ENCODE measurements at regions not wholly inside any gene's neighbourhood (a gene's known extent, or its start where the extent isn't known, plus 50 kb on each side); places are given as distances from the start of the nearest gene placed in this dataset.

- no peak for DNase-seq (ENCODE audit: low read depth in 1 of 2, low spot score in 2 of 2)
- Histone ChIP-seq H3K4me3 (ENCODE audit: extremely low read depth in 1 of 4, insufficient read depth in 2 of 4, low read depth in 3 of 4, low read length in 4 of 4) (no peak overlapping the region), H3K9ac (replicated peaks in 1 of 4; ENCODE audit: extremely low read depth in 1 of 4, low read depth in 3 of 4, low read length in 3 of 4) (no peak overlapping the region), H3K9me3 (ENCODE audit: insufficient read depth in 2 of 2, low read depth in 1 of 2, low read length in 1 of 2) (no peaks in the 10 kb centered on the region), H3K4me1 (replicated peaks in 1 of 4; ENCODE audit: control insufficient read depth in 3 of 4, insufficient read depth in 4 of 4, low read length in 3 of 4) (no peaks in the 10 kb centered on the region), H3K56ac (replicated peaks; ENCODE audit: insufficient read length, low read depth, low read length) (no peak overlapping the region), H3K27ac (ENCODE audit: low read depth, low read length) (no peak overlapping the region), H3K18ac (ENCODE audit: extremely low read depth, low read length) (no peak overlapping the region), H4K8ac (ENCODE audit: extremely low read depth, insufficient read depth, low read length) (no peak overlapping the region), H3K79me2 (ENCODE audit: control insufficient read depth in 1 of 2, insufficient read depth in 2 of 2, low read length in 2 of 2) (no peaks in the 10 kb centered on the region), H3K27me3 (replicated peaks in 1 of 4; ENCODE audit: control insufficient read depth in 3 of 4, extremely low read depth in 1 of 4, insufficient read depth in 3 of 4, low read length in 3 of 4) (no peaks in the 10 kb centered on the region; a peak in 1 of 7 replicates), H2BK15ac (ENCODE audit: low read length) (no peak overlapping the region), H3K4ac (replicated peaks; ENCODE audit: insufficient read length, low read depth, low read length) (no peak overlapping the region), H4K20me1 (replicated peaks in 1 of 2; ENCODE audit: control insufficient read depth in 1 of 2, insufficient read depth in 2 of 2, low read length in 2 of 2) (no peaks in the 10 kb centered on the region), H3K36me3 (ENCODE audit: control insufficient read depth in 2 of 4, insufficient read depth in 4 of 4, low read length in 3 of 4) (no peaks in the 10 kb centered on the region), H2BK20ac (ENCODE audit: low read length) (no peak overlapping the region), H4K91ac (replicated peaks; ENCODE audit: insufficient read length, low read length) (no peak overlapping the region), H3K23ac (ENCODE audit: insufficient read length) (no peak overlapping the region), H2BK120ac (replicated peaks; ENCODE audit: low read depth, low read length) (no peak overlapping the region), H3K23me2 (ENCODE audit: low read depth, low read length) (no peaks in the 10 kb centered on the region), H2AFZ (ENCODE audit: low read length) (no peak overlapping the region), H2BK12ac (ENCODE audit: low read depth, low read length) (no peak overlapping the region), H4K5ac (ENCODE audit: insufficient read length, low read depth, low read length) (no peak overlapping the region), H3K4me2 (ENCODE audit: insufficient read depth in 1 of 2, low read depth in 2 of 2, low read length in 2 of 2) (no peak overlapping the region), H3K14ac (ENCODE audit: insufficient read length) (no peak overlapping the region), H2BK5ac (ENCODE audit: low read depth, low read length) (no peak overlapping the region), H2AK5ac (ENCODE audit: low read depth, low read length) (no peak overlapping the region), H3K79me1 (ENCODE audit: low read depth, low read length) (no peaks in the 10 kb centered on the region)
- no peak for FAIRE-seq
- WGBS, 2 experiments (ENCODE audit: extremely low coverage in 1 of 2, insufficient coverage in 1 of 2, insufficient read length in 1 of 2, insufficient replicate concordance in 2 of 2, low coverage in 1 of 2, low lambda C conversion rate in 2 of 2, missing lambda C conversion rate in 1 of 2): 88% methylated on average over 7 of the region's 7 CpGs; no CpG with 5 or more reads in 1 of the 2 experiments
- CTCF ChIA-PET (ENCODE audit: partially characterized antibody): no interaction called here
- POLR2A ChIA-PET (ENCODE audit: partially characterized antibody): no interaction called here
- TF ChIP-seq SP4 (IDR thresholded peaks at IDR 0.05; ENCODE audit: low read length): no peak
- no peak for TF ChIP-seq CHD1 (IDR thresholded peaks at IDR 0.05; ENCODE audit: low read depth, low read length)
- TF ChIP-seq YY1 (IDR thresholded peaks at IDR 0.05; ENCODE audit: low read depth, low read length): no peak
- TF ChIP-seq MAFK (IDR thresholded peaks at IDR 0.05; ENCODE audit: low read depth, low read length): no peak
- TF ChIP-seq ZNF274 (IDR thresholded peaks at IDR 0.05; ENCODE audit: borderline replicate concordance, extremely low read depth, low read length): no peak
- no peak for TF ChIP-seq TCF12 (IDR thresholded peaks at IDR 0.05; ENCODE audit: low read depth, low read length)
- TF ChIP-seq CREB1 (IDR thresholded peaks at IDR 0.05): no peak
- TF ChIP-seq CTBP2 (IDR thresholded peaks at IDR 0.05; ENCODE audit: borderline replicate concordance, insufficient read depth, insufficient read length, low read length): no peak
- no peak for TF ChIP-seq CHD2 (IDR thresholded peaks at IDR 0.05; ENCODE audit: low read length)
- TF ChIP-seq BCL11A (IDR thresholded peaks at IDR 0.05; ENCODE audit: low read depth in 2 of 2, low read length in 2 of 2): no peak
- no peak for TF ChIP-seq SP1 (IDR thresholded peaks at IDR 0.05; ENCODE audit: low read depth, low read length)
- no peak for TF ChIP-seq HDAC6 (IDR thresholded peaks at IDR 0.05; ENCODE audit: low read depth, low read length)
- TF ChIP-seq BRCA1 (IDR thresholded peaks at IDR 0.05; ENCODE audit: low read depth, low read length): no peak
- TF ChIP-seq RBBP5 (IDR thresholded peaks at IDR 0.05; ENCODE audit: borderline replicate concordance, low read depth, low read length): no peak
- TF ChIP-seq EZH2 (IDR thresholded peaks at IDR 0.05; ENCODE audit: low read depth, low read length, severe bottlenecking): no peak
- TF ChIP-seq GTF2F1 (IDR thresholded peaks at IDR 0.05; ENCODE audit: borderline replicate concordance, low read depth, low read length): no peak
These were observed 447.8 kb downstream of the FRK start for GRCh38 chr6:115612796-115613479.
